K562 (cell line): ENCODE measurements at regions not wholly inside any gene's neighbourhood (a gene's known extent, or its start where the extent isn't known, plus 50 kb on each side); places are given as distances from the start of the nearest gene placed in this dataset.

ENCODE experiments used
- ATAC-seq: fragments of 200-7000 bp; cut with Tn5 transposase; 3 replicates; pipeline ENCODE4 v1.9.1; 2020; ENCODE audit warnings: moderate library complexity
- BruUV-seq: library from RNA; stranded (reverse); fragments of 400-500 nt; replicated peaks from 2 replicates; lab custom pipeline; 2021; lab: Mats Ljungman, UMichigan
- CTCF ChIA-PET: fragments of 300-600 bp; formaldehyde crosslinking; extraction: SDS; loops from one replicate; lab custom pipeline; 2021; ENCODE audit warnings: low intra/inter-chr PET ratio; lab: Yijun Ruan, JAX
- POLR2A ChIA-PET: fragments of 300-600, 350-650 bp; sonication (Branson Sonifier 250); formaldehyde crosslinking; extraction: SDS; loops from one replicate; lab custom pipeline; 2021; ENCODE audit warnings: antibody characterized with exemption, inconsistent platforms; lab: Yijun Ruan, JAX
- DNase-seq, 4 experiments: peaks; one replicate each; pipeline versions ENCODE4 v3.0.0 to v3.0.0-alpha.2; 2011 to 2018; ENCODE audit warnings: low spot score in 3 of 4, mixed read lengths in 3 of 4; ENCODE audit errors: extremely low read depth in 1 of 4
- FAIRE-seq: peaks from 2 replicates; lab custom pipeline; 2011; peaks lifted over from hg19 to GRCh38; lab: Jason Lieb, UNC
- H2AFZ ChIP-seq: 2 replicates; pipeline ENCODE4 v1.6.0; 2011; ENCODE audit warnings: low read depth, low read length, control low read depth, inconsistent platforms
- H3K27ac ChIP-seq: fragments of 200-600 bp; 3 replicates; pipeline ENCODE4 v1.8.0; 2011; ENCODE audit warnings: low read depth, mild to moderate bottlenecking, control low read depth, inconsistent platforms, low read length, moderate library complexity, mixed read lengths; ENCODE audit errors: extremely low read depth
- H3K27me3 ChIP-seq, 2 experiments: fragments of 300-600 bp in 1 of 2; 2 replicates in 1 of 2; 3 replicates in 1 of 2; pipeline versions ENCODE4 v1.6.0 to v1.8.0; 2011; ENCODE audit warnings: inconsistent platforms in 2 of 2, low read length in 2 of 2, mild to moderate bottlenecking in 1 of 2, mixed read lengths in 1 of 2, moderate library complexity in 1 of 2; ENCODE audit not compliant: control insufficient read depth in 2 of 2, insufficient read depth in 2 of 2
- H3K36me3 ChIP-seq: fragments of 300-600 bp; 3 replicates; pipeline ENCODE4 v1.8.0; 2011; ENCODE audit warnings: mild to moderate bottlenecking, low read length, inconsistent platforms; ENCODE audit not compliant: control insufficient read depth, insufficient read depth
- H3K4me1 ChIP-seq, 2 experiments: fragments of 200-600 bp in 1 of 2; replicated peaks in 1 of 2; 2 replicates in 1 of 2; 3 replicates in 1 of 2; pipeline versions ENCODE4 v1.5.1 to v1.8.0; 2011; ENCODE audit warnings: inconsistent platforms in 2 of 2, low read length in 2 of 2, mild to moderate bottlenecking in 1 of 2, mixed read lengths in 1 of 2, moderate library complexity in 1 of 2; ENCODE audit not compliant: control insufficient read depth in 2 of 2, insufficient read depth in 2 of 2
- H3K4me2 ChIP-seq: 2 replicates; pipeline ENCODE4 v1.6.1; 2011; ENCODE audit warnings: low read length, control low read depth, inconsistent platforms, mixed read lengths; ENCODE audit not compliant: insufficient read depth
- H3K4me3 ChIP-seq: fragments of 200-600 bp; sonication (generic), shearing (Covaris generic); 2 replicates; pipeline ENCODE4 v1.5.1; 2016; ENCODE audit warnings: control low read depth, inconsistent platforms
- H3K79me2 ChIP-seq: fragments of 200-600 bp; 3 replicates; pipeline ENCODE4 v1.8.0; 2011; ENCODE audit warnings: low read length, inconsistent platforms; ENCODE audit not compliant: control insufficient read depth, insufficient read depth
- H3K9ac ChIP-seq, 2 experiments: 2 replicates each; pipeline versions ENCODE4 v1.6.0 to v1.6.1; 2011; ENCODE audit warnings: low read depth in 2 of 2, low read length in 2 of 2, control low read depth in 1 of 2, inconsistent platforms in 1 of 2, mild to moderate bottlenecking in 1 of 2, mixed read lengths in 1 of 2; ENCODE audit not compliant: insufficient read depth in 1 of 2
- H3K9me1 ChIP-seq: one replicate; pipeline ENCODE4 v1.6.0; 2011; ENCODE audit warnings: inconsistent platforms, mild to moderate bottlenecking, low read length, moderate library complexity; ENCODE audit not compliant: control insufficient read depth, insufficient read depth
- H3K9me3 ChIP-seq: replicated peaks from 2 replicates; pipeline ENCODE4 v1.5.1; 2011; ENCODE audit warnings: low read depth, low read length, inconsistent platforms; ENCODE audit not compliant: control insufficient read depth, insufficient read depth
- H4K20me1 ChIP-seq: replicated peaks from 2 replicates; pipeline ENCODE4 v1.6.1; 2011; ENCODE audit warnings: low read length, inconsistent platforms, mixed read lengths; ENCODE audit not compliant: control insufficient read depth, insufficient read depth
- EP400 ChIP-seq: fragments of 450-650 bp; IDR thresholded peaks from 2 replicates; pipeline ENCODE4 v1.6.1; 2017; ENCODE audit warnings: antibody characterized with exemption, mild to moderate bottlenecking, moderate library complexity
- FOXP1 ChIP-seq: sonication (generic); formaldehyde crosslinking; IDR thresholded peaks from 2 replicates; pipeline ENCODE4 v1.8.0; 2022; ENCODE audit warnings: mild to moderate bottlenecking, missing genetic modification reagents
- GATA2 ChIP-seq: sonication (generic); formaldehyde crosslinking; IDR thresholded peaks from 2 replicates; pipeline ENCODE4 v1.4.0; 2020; ENCODE audit warnings: mild to moderate bottlenecking, missing genetic modification reagents
- HDGF ChIP-seq: fragments of 450-650 bp; IDR thresholded peaks from 2 replicates; pipeline ENCODE4 v1.6.1; 2016
- NR3C1 ChIP-seq: sonication (generic); formaldehyde crosslinking; IDR thresholded peaks from 2 replicates; pipeline ENCODE4 v1.8.1; 2022; ENCODE audit warnings: missing genetic modification reagents
- PTRF ChIP-seq: fragments of 450-650 bp; IDR thresholded peaks from 2 replicates; pipeline ENCODE4 v1.6.1; 2016; ENCODE audit warnings: mild to moderate bottlenecking, missing genetic modification characterization, missing compliant biosample characterization
- ZC3H4 ChIP-seq: sonication (generic); formaldehyde crosslinking; IDR thresholded peaks from 2 replicates; pipeline ENCODE4 v1.9.0; 2021; ENCODE audit warnings: missing genetic modification reagents, borderline replicate concordance
- ZNF444 ChIP-seq: fragments of 250-450 bp; sonication (Bioruptor Pico); IDR thresholded peaks from 2 replicates; pipeline ENCODE4 v1.4.0; 2020; ENCODE audit warnings: mild to moderate bottlenecking, moderate library complexity
- WGBS: fragments of 100-300 bp; shearing (Covaris generic); methylation state at CpG from one replicate; pipeline ENCODE4 v1.1.6; 2016; ENCODE audit warnings: low coverage, mixed read lengths; ENCODE audit not compliant: insufficient coverage; ENCODE audit errors: missing lambda C conversion rate; 5-methylcytosine and 5-hydroxymethylcytosine counted together
- in situ Hi-C: fragments of 300-500 bp; cut with MboI; formaldehyde crosslinking; loops from 4 replicates; pipeline ENCODE4 v1.15.0; 2018; ENCODE audit warnings: inconsistent platforms, mixed read lengths
- intact Hi-C: fragments of 100-400 bp; cut with micrococcal nuclease; formaldehyde crosslinking; loops from 2 replicates; pipeline ENCODE4 v1.14.2; 2022

DNA sequence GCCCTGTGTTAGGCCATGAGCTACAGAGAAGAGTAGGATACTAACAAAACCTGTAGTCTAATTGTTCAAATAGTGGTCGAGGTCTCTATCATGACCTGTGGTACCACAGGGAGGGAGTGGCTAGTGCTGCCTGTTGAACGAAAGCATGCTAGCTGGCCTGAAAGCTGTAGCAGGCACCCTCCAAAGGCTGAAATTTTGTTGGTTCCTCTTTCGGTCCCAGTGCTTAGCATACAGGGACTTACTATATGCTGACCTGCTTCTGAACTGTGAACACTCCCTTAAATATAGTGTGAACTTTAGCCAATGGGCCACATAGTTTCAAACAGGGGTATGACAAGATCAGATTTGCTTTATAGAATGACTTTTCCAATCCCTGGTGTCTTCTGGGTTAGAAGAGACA is 113.4 kb downstream of the PJA1 start (continued):
- TF ChIP-seq FOXP1 (CRISPR knock-in tag): no peak
- TF ChIP-seq HDGF: no peak
- TF ChIP-seq ZC3H4 (CRISPR knock-in tag): no peak

- Histone ChIP-seq H3K4me1 (no peaks in the 10 kb centered on the region), H3K79me2 (no peaks in the 10 kb centered on the region), H4K20me1 (no peaks in the 10 kb centered on the region), H3K9me1 (no peaks in the 10 kb centered on the region), H3K27ac (no peak overlapping the region), H3K27me3 (peaks cover 0 to 15% of the 10 kb centered on the region in 2 experiments; a peak in 1 of 5 replicates), H2AFZ (no peak overlapping the region), H3K9me3 (no peaks in the 10 kb centered on the region), H3K4me3 (no peak overlapping the region), H3K9ac (no peak overlapping the region), H3K4me2 (no peak overlapping the region), H3K36me3 (no peaks in the 10 kb centered on the region)
- FAIRE-seq (no peak), ATAC-seq (no peak), DNase-seq (no peak)
- in situ Hi-C loops: no loop called here
- CTCF ChIA-PET: no interaction called here
- WGBS: 8% methylated on average over 3 of the region's 4 CpGs
- no TSS peak for BruUV-seq
- POLR2A ChIA-PET: interaction anchor here (0.6 kb wide), 1 partner anchor 17 kb away, joined by 3 read pairs; no protein-coding TSS in a partner anchor
- intact Hi-C loops: no loop called here
- TF ChIP-seq EP400: no peak
- TF ChIP-seq PTRF: no peak
- no peak for TF ChIP-seq NR3C1 (CRISPR knock-in tag)
- no peak for TF ChIP-seq ZNF444 (CRISPR knock-in tag)
- TF ChIP-seq GATA2 (CRISPR knock-in tag): no peak
Observed at GRCh38 chrX:69050051-69050765, 115.0 kb downstream of the PJA1 start.
